Neural cell (in vitro differentiated cells): ENCODE measurements at regions not wholly inside any gene's neighbourhood (a gene's known extent, or its start where the extent isn't known, plus 50 kb on each side); places are given as distances from the start of the nearest gene placed in this dataset.

Source experiments
- SMC3 ChIP-seq: fragments of 450-650 bp; conservative IDR thresholded peaks from 2 replicates; pipeline ENCODE4 v1.6.1; 2014; ENCODE audit warnings: antibody characterized with exemption, mild to moderate bottlenecking, moderate library complexity; ENCODE audit not compliant: poor library complexity
- TAF1 ChIP-seq: IDR thresholded peaks from 2 replicates; pipeline ENCODE4 v1.6.1; 2012; ENCODE audit warnings: low read depth
- TF ChIP-seq, protein P1 (sequence below): fragments of 450-650 bp; IDR thresholded peaks from 2 replicates; pipeline ENCODE4 v1.5.1; 2014; ENCODE audit warnings: antibody characterized with exemption, mild to moderate bottlenecking, moderate library complexity; ENCODE audit not compliant: poor library complexity, severe bottlenecking

GRCh38 chr9:26789959-26790358 lies 102.6 kb downstream of the CAAP1 start:
- TF ChIP-seq, protein P1, sequence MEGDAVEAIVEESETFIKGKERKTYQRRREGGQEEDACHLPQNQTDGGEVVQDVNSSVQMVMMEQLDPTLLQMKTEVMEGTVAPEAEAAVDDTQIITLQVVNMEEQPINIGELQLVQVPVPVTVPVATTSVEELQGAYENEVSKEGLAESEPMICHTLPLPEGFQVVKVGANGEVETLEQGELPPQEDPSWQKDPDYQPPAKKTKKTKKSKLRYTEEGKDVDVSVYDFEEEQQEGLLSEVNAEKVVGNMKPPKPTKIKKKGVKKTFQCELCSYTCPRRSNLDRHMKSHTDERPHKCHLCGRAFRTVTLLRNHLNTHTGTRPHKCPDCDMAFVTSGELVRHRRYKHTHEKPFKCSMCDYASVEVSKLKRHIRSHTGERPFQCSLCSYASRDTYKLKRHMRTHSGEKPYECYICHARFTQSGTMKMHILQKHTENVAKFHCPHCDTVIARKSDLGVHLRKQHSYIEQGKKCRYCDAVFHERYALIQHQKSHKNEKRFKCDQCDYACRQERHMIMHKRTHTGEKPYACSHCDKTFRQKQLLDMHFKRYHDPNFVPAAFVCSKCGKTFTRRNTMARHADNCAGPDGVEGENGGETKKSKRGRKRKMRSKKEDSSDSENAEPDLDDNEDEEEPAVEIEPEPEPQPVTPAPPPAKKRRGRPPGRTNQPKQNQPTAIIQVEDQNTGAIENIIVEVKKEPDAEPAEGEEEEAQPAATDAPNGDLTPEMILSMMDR = no peak
- TF ChIP-seq SMC3 (no peak), TAF1 (no peak)
